Panc1 (cell line): ENCODE measurements at regions not wholly inside any gene's neighbourhood (a gene's known extent, or its start where the extent isn't known, plus 50 kb on each side); places are given as distances from the start of the nearest gene placed in this dataset.

Experiments
- ATAC-seq: fragments of 200-7000 bp; cut with Tn5 transposase; 2 replicates; pipeline ENCODE4 v1.9.1; 2020; ENCODE audit warnings: mild to moderate bottlenecking, moderate library complexity
- BruUV-seq: library from RNA; stranded (reverse); fragments of 400-500 nt; replicated peaks from 2 replicates; lab custom pipeline; 2021; lab: Mats Ljungman, UMichigan
- CTCF ChIA-PET: fragments of 300-600 bp; sonication (Branson Sonifier 250); formaldehyde crosslinking; loops from one replicate; lab custom pipeline; 2022; ENCODE audit warnings: antibody characterized with exemption; lab: Charles Lee
- POLR2A ChIA-PET: fragments of 300-600 bp; sonication (Branson Sonifier 250); formaldehyde crosslinking; loops from one replicate; lab custom pipeline; 2022; ENCODE audit warnings: antibody characterized with exemption; lab: Charles Lee
- DNase-seq: peaks from one replicate; pipeline ENCODE4 v3.0.0-alpha.2; 2010; ENCODE audit warnings: low read depth, low spot score
- H3K27ac ChIP-seq: 2 replicates; pipeline ENCODE4 v1.5.1; 2011; ENCODE audit warnings: mild to moderate bottlenecking, low read length, inconsistent platforms
- H3K27me3 ChIP-seq: fragments of 200-500 bp; sonication (Bioruptor generic); 2 replicates; pipeline ENCODE4 v1.6.0; 2014; ENCODE audit warnings: low read length, inconsistent platforms; ENCODE audit not compliant: control insufficient read depth, insufficient read depth
- H3K36me3 ChIP-seq: fragments of 200-500 bp; sonication (Bioruptor generic); 2 replicates; pipeline ENCODE4 v1.5.1; 2014; ENCODE audit warnings: inconsistent platforms, mild to moderate bottlenecking, low read length, moderate library complexity; ENCODE audit not compliant: control insufficient read depth, insufficient read depth
- H3K4me1 ChIP-seq: 2 replicates; pipeline ENCODE4 v1.5.1; 2011; ENCODE audit warnings: inconsistent platforms, mild to moderate bottlenecking, low read length, moderate library complexity; ENCODE audit not compliant: control insufficient read depth, insufficient read depth
- H3K4me3 ChIP-seq, 2 experiments: 2 replicates each; pipeline ENCODE4 v1.5.1; 2011 to 2012; ENCODE audit warnings: low read depth in 2 of 2, low read length in 2 of 2, mild to moderate bottlenecking in 2 of 2, inconsistent platforms in 1 of 2, moderate library complexity in 1 of 2
- H3K9me3 ChIP-seq: fragments of 200-500 bp; sonication (Bioruptor generic); 2 replicates; pipeline ENCODE4 v1.5.1; 2014; ENCODE audit warnings: low read depth, mild to moderate bottlenecking, inconsistent platforms, low read length, moderate library complexity; ENCODE audit not compliant: control insufficient read depth, insufficient read depth
- POLR2AphosphoS5 ChIP-seq: IDR thresholded peaks from 2 replicates; pipeline ENCODE4 v1.6.1; 2012; ENCODE audit warnings: mild to moderate bottlenecking, low read depth, low read length, moderate library complexity
- TCF7L2 ChIP-seq: IDR thresholded peaks from 2 replicates; pipeline ENCODE4 v1.6.1; 2011; ENCODE audit warnings: mild to moderate bottlenecking, low read depth, low read length, inconsistent platforms
- in situ Hi-C: cut with HindIII; loops from 2 replicates; pipeline ENCODE4 v1.10.0; 2016; ENCODE audit warnings: low sequenced_read_pairs, low pct_unique_long_range_greater_than_20kb
- intact Hi-C: fragments of 100-400 bp; cut with micrococcal nuclease; formaldehyde crosslinking; loops from one replicate; pipeline ENCODE4 v1.10.0; 2022; ENCODE audit not compliant: unreplicated experiment
- TF ChIP-seq, protein P1 (sequence below), 2 experiments: IDR thresholded peaks; 2 replicates each; pipeline ENCODE4 v1.6.1; 2011 to 2012; ENCODE audit warnings: low read depth in 2 of 2, control low read depth in 1 of 2, low read length in 1 of 2, mild to moderate bottlenecking in 1 of 2, moderate library complexity in 1 of 2; ENCODE audit not compliant: insufficient read depth in 1 of 2
- TF ChIP-seq, protein P2 (sequence below): fragments of 450-650 bp; IDR thresholded peaks from 2 replicates; pipeline ENCODE4 v1.5.1; 2017; ENCODE audit warnings: mild to moderate bottlenecking

DNA sequence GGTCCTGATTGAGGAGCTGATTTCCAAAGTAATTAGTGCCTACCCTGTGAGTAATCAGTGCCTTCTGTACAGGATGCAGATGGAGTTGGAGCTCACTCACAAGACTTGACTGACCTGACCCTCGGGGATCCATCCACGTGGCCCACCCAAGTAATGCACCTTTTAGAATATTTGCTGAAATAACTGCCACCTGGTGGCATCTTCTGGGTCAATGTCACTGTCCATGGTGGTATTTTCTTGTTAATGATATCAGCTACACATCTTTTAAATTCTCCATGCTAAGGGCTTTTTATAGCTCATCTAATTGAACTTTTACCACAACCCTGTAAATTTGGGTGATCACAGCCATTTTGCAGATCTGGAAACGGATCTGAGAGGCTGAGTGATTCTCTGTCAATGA, 74.3 kb upstream of the ANKRD34C start:
- TF ChIP-seq, protein P1, sequence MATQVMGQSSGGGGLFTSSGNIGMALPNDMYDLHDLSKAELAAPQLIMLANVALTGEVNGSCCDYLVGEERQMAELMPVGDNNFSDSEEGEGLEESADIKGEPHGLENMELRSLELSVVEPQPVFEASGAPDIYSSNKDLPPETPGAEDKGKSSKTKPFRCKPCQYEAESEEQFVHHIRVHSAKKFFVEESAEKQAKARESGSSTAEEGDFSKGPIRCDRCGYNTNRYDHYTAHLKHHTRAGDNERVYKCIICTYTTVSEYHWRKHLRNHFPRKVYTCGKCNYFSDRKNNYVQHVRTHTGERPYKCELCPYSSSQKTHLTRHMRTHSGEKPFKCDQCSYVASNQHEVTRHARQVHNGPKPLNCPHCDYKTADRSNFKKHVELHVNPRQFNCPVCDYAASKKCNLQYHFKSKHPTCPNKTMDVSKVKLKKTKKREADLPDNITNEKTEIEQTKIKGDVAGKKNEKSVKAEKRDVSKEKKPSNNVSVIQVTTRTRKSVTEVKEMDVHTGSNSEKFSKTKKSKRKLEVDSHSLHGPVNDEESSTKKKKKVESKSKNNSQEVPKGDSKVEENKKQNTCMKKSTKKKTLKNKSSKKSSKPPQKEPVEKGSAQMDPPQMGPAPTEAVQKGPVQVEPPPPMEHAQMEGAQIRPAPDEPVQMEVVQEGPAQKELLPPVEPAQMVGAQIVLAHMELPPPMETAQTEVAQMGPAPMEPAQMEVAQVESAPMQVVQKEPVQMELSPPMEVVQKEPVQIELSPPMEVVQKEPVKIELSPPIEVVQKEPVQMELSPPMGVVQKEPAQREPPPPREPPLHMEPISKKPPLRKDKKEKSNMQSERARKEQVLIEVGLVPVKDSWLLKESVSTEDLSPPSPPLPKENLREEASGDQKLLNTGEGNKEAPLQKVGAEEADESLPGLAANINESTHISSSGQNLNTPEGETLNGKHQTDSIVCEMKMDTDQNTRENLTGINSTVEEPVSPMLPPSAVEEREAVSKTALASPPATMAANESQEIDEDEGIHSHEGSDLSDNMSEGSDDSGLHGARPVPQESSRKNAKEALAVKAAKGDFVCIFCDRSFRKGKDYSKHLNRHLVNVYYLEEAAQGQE (IDR thresholded peaks at IDR 0.05; ENCODE audit: insufficient read depth in 1 of 2, low read depth in 2 of 2, low read length in 1 of 2): peak; percentile 56 to 83; a peak in 2 of 4 replicates
- no peak for TF ChIP-seq TCF7L2
- TF ChIP-seq, protein P2, sequence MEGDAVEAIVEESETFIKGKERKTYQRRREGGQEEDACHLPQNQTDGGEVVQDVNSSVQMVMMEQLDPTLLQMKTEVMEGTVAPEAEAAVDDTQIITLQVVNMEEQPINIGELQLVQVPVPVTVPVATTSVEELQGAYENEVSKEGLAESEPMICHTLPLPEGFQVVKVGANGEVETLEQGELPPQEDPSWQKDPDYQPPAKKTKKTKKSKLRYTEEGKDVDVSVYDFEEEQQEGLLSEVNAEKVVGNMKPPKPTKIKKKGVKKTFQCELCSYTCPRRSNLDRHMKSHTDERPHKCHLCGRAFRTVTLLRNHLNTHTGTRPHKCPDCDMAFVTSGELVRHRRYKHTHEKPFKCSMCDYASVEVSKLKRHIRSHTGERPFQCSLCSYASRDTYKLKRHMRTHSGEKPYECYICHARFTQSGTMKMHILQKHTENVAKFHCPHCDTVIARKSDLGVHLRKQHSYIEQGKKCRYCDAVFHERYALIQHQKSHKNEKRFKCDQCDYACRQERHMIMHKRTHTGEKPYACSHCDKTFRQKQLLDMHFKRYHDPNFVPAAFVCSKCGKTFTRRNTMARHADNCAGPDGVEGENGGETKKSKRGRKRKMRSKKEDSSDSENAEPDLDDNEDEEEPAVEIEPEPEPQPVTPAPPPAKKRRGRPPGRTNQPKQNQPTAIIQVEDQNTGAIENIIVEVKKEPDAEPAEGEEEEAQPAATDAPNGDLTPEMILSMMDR: 0 out of 2 replicates have a peak, but pooled peaks have one; percentile 9
- POLR2A ChIA-PET: no interaction called here
- Histone ChIP-seq H3K4me1 (no peaks in the 10 kb centered on the region), H3K36me3 (no peaks in the 10 kb centered on the region), H3K4me3 (no peak overlapping the region), H3K27ac (no peak overlapping the region), H3K27me3 (peaks cover 29% of the 10 kb centered on the region), H3K9me3 (no peaks in the 10 kb centered on the region)
- intact Hi-C loops (no loop called here), in situ Hi-C loops (no loop called here)
- DNase-seq: no peak
- CTCF ChIA-PET: interaction anchor here (0.6 kb wide), 1 partner anchor 223 kb away, joined by 3 read pairs; no protein-coding TSS in a partner anchor
- no peak for ATAC-seq
- BruUV-seq: no TSS peak

DNA sequence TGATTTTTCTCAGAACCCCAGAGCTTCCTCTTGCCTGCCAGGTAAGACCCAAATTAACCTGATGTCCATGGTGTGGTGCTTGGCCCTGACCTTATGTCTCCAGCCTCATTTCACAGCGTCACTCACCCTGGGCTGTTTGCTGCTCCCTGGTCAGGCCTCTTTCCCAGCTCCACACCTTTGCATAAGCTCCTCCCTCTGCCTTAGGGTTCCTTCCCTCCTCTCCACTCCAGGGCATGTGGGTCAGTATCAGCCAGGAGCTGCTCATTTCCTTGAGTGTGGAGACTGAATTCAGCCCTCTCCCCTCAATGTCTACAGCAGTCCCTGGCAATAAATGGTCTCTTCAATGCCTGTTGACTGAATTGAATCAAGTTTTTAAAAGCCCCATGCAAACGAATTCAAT, 75.6 kb upstream of the ANKRD34C start:
- Histone ChIP-seq H3K27me3 (peaks cover 29% of the 10 kb centered on the region), H3K4me1 (no peaks in the 10 kb centered on the region), H3K4me3 (no peak overlapping the region), H3K9me3 (no peaks in the 10 kb centered on the region), H3K27ac (no peak overlapping the region), H3K36me3 (no peaks in the 10 kb centered on the region)
- in situ Hi-C loops (no loop called here), intact Hi-C loops (no loop called here)
- no TSS peak for BruUV-seq
- ATAC-seq (no peak), DNase-seq (no peak)
- TF ChIP-seq TCF7L2 (no peak), POLR2AphosphoS5 (no peak)
- TF ChIP-seq, protein P2: no peak
- ChIA-PET CTCF (no interaction called here), POLR2A (no interaction called here)
